GM18507 (cell line): ENCODE measurements at regions not wholly inside any gene's neighbourhood (a gene's known extent, or its start where the extent isn't known, plus 50 kb on each side); places are given as distances from the start of the nearest gene placed in this dataset.

Source experiments
- DNase-seq: peaks from one replicate; pipeline ENCODE4 v3.0.0; 2011; ENCODE audit warnings: low read depth; ENCODE audit not compliant: insufficient read length; ENCODE audit errors: extremely low spot score
- FAIRE-seq: peaks from 2 replicates; lab custom pipeline; 2011; peaks lifted over from hg19 to GRCh38; lab: Jason Lieb, UNC

- DNase-seq = no peak
- no peak for FAIRE-seq
Measured at GRCh38 chr14:101001311-101002069, 98.0 kb upstream of the RTL1 start.

GRCh38 chr14:101002738-101003137 is 99.2 kb upstream of the RTL1 start:
- DNase-seq = no peak
- FAIRE-seq = no peak

- no peak for FAIRE-seq
- DNase-seq = no peak
Measured at GRCh38 chr14:101004176-101004575, 100.7 kb upstream of the RTL1 start.

- DNase-seq = no peak
- no peak for FAIRE-seq
Measured at GRCh38 chr14:101004954-101005353, 101.4 kb upstream of the RTL1 start.

- DNase-seq (no peak), FAIRE-seq (no peak)
Measured at GRCh38 chr14:101005447-101005846, 101.9 kb upstream of the RTL1 start.

GRCh38 chr14:101006008-101006407 is 102.5 kb upstream of the RTL1 start:
- DNase-seq = no peak
- FAIRE-seq = no peak

- DNase-seq (no peak), FAIRE-seq (no peak)
Measured at GRCh38 chr14:101007004-101007614, 103.6 kb upstream of the RTL1 start.

GRCh38 chr14:101007765-101008164 is 104.2 kb upstream of the RTL1 start:
- DNase-seq (no peak), FAIRE-seq (no peak)

GRCh38 chr14:101008196-101008595 is 104.7 kb upstream of the RTL1 start:
- FAIRE-seq (no peak), DNase-seq (no peak)

GRCh38 chr14:101008631-101009336 is 105.3 kb upstream of the RTL1 start:
- DNase-seq (no peak), FAIRE-seq (no peak)

GRCh38 chr14:101009531-101009930 is 106.0 kb upstream of the RTL1 start:
- DNase-seq (no peak), FAIRE-seq (no peak)

- DNase-seq (no peak), FAIRE-seq (no peak)
Measured at GRCh38 chr14:101010293-101010692, 106.8 kb upstream of the RTL1 start.

- FAIRE-seq (no peak), DNase-seq (no peak)
Measured at GRCh38 chr14:101010835-101011234, 107.3 kb upstream of the RTL1 start.

GRCh38 chr14:101017209-101017608 is 113.7 kb upstream of the RTL1 start:
- DNase-seq (no peak), FAIRE-seq (no peak)

- FAIRE-seq (no peak), DNase-seq (no peak)
Measured at GRCh38 chr14:101017806-101018560, 114.5 kb upstream of the RTL1 start.

GRCh38 chr14:101018561-101019290 is 115.2 kb upstream of the RTL1 start:
- FAIRE-seq = no peak
- no peak for DNase-seq

GRCh38 chr14:101019541-101019940 is 116.0 kb upstream of the RTL1 start:
- no peak for DNase-seq

GRCh38 chr14:101019990-101020710 is 116.6 kb upstream of the RTL1 start:
- FAIRE-seq = no peak
- no peak for DNase-seq

More at GRCh38 chr14:101019541-101019940, 116.0 kb upstream of the RTL1 start:
- FAIRE-seq = no peak
